ENCODE measurements at regions not wholly inside any gene's neighbourhood (a gene's known extent, or its start where the extent isn't known, plus 50 kb on each side); places are given as distances from the start of the nearest gene placed in this dataset.

DNA sequence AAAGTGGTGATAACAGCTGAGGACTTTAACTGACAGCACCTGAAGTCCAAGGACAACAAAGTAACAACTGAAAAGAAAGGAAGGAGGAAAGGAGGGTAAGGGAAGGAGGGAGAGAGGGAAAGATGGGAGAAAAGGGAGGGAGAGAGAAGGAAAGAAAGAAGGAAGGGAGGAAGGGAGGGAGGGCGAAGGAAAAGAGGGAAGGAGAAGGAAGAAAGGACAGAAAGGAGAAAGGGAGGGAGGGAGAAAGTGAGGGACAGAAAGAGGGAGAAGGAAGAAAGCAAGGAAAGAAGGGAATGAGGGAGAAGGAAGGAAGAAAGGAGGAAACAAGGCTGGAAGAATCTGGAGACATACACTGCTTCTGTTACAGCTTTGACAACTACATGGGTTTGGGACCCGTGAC lies 494.4 kb downstream of the FUT8 start:
- H3K4me1 ChIP-seq (ENCODE audit: control insufficient read depth in 1 of 2, insufficient read depth in 2 of 2, low read depth in 1 of 2, low read length in 1 of 2) = no peaks in the 10 kb centered on the region
- no peak for DNase-seq
- H3K9ac ChIP-seq = no peak overlapping the region
- no peaks in the 10 kb centered on the region for H3F3A ChIP-seq (replicated peaks; ENCODE audit: insufficient read depth)
- ChIA-PET POLR2A (no interaction called here), CTCF (no interaction called here)
- H3K79me2 ChIP-seq (ENCODE audit: insufficient read depth) = no peaks in the 10 kb centered on the region
- no peak overlapping the region for H2AFZ ChIP-seq (ENCODE audit: low read depth)
- H3K4me2 ChIP-seq = no peak overlapping the region
- TF ChIP-seq GATA2 (CRISPR knock-in tag; IDR thresholded peaks at IDR 0.05) (no peak), TAF1 (IDR thresholded peaks at IDR 0.05; ENCODE audit: borderline replicate concordance, low read depth, low read length) (no peak), SIN3A (IDR thresholded peaks at IDR 0.05; ENCODE audit: borderline replicate concordance, low read depth, low read length) (no peak)
- TF ChIP-seq, protein P1, sequence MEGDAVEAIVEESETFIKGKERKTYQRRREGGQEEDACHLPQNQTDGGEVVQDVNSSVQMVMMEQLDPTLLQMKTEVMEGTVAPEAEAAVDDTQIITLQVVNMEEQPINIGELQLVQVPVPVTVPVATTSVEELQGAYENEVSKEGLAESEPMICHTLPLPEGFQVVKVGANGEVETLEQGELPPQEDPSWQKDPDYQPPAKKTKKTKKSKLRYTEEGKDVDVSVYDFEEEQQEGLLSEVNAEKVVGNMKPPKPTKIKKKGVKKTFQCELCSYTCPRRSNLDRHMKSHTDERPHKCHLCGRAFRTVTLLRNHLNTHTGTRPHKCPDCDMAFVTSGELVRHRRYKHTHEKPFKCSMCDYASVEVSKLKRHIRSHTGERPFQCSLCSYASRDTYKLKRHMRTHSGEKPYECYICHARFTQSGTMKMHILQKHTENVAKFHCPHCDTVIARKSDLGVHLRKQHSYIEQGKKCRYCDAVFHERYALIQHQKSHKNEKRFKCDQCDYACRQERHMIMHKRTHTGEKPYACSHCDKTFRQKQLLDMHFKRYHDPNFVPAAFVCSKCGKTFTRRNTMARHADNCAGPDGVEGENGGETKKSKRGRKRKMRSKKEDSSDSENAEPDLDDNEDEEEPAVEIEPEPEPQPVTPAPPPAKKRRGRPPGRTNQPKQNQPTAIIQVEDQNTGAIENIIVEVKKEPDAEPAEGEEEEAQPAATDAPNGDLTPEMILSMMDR (IDR thresholded peaks at IDR 0.05) = no peak
- WGBS (ENCODE audit: low lambda C conversion rate) = 24% methylated on average over 2 of the region's 2 CpGs
- no peaks in the 10 kb centered on the region for H3K27me3 ChIP-seq (ENCODE audit: insufficient read depth)
- no peaks in the 10 kb centered on the region for H3K9me3 ChIP-seq
- no peak overlapping the region for H3K4me3 ChIP-seq (ENCODE audit: low read depth in 2 of 2, low read length in 1 of 2)
- no peaks in the 10 kb centered on the region for H3K9me2 ChIP-seq
- no peaks in the 10 kb centered on the region for H4K20me1 ChIP-seq (ENCODE audit: insufficient read depth)
- H3K27ac ChIP-seq (ENCODE audit: low read depth in 2 of 2, low read length in 1 of 2) = no peak overlapping the region
- H3K36me3 ChIP-seq (replicated peaks in 1 of 2; ENCODE audit: control insufficient read depth in 1 of 2, insufficient read depth in 2 of 2, low read length in 1 of 2) = no peaks in the 10 kb centered on the region

DNA sequence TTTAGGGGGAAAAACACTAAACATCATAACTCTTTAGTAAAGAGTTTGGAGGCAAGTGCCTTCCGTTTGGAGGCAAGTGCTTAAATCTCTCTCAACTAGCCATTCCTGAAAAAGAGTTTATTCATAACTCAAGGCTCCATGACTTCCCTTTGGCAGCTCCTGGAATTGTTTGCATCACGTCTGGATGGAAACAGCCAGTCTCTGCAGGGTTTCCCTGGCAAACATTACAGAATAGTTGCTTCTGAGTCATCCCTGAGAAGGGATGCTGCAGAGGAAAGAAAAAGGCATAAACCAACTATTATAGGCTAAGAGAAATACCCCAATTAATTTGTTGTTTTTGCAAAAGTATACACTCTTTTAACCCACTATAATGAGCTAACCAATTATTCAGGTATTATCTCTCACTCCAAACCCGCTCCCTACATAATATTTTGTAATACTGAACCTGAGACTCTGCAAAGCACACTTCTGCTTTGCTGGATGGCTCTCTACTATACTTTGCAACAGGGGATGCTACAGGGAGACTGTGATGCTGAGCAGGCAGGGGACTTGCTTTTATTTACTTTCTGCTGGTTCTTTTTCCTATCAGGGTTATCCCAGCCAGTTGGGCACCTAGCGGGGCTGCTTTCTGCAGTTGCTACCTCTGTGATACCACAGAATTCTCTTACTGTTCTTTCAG lies 497.7 kb downstream of the FUT8 start:
- H4K20me1 ChIP-seq (ENCODE audit: insufficient read depth) = no peaks in the 10 kb centered on the region
- DNase-seq = no peak
- TF ChIP-seq GABPA (IDR thresholded peaks at IDR 0.05; ENCODE audit: low read depth) (no peak), TCF12 (IDR thresholded peaks at IDR 0.05) (no peak), FOSL2 (IDR thresholded peaks at IDR 0.05; ENCODE audit: borderline replicate concordance, low read depth) (no peak), ELF1 (IDR thresholded peaks at IDR 0.05) (no peak)
- TF ChIP-seq, protein P2, sequence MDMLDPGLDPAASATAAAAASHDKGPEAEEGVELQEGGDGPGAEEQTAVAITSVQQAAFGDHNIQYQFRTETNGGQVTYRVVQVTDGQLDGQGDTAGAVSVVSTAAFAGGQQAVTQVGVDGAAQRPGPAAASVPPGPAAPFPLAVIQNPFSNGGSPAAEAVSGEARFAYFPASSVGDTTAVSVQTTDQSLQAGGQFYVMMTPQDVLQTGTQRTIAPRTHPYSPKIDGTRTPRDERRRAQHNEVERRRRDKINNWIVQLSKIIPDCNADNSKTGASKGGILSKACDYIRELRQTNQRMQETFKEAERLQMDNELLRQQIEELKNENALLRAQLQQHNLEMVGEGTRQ (IDR thresholded peaks at IDR 0.05; ENCODE audit: borderline replicate concordance, low read depth, low read length) = no peak
- TF ChIP-seq, protein P3, sequence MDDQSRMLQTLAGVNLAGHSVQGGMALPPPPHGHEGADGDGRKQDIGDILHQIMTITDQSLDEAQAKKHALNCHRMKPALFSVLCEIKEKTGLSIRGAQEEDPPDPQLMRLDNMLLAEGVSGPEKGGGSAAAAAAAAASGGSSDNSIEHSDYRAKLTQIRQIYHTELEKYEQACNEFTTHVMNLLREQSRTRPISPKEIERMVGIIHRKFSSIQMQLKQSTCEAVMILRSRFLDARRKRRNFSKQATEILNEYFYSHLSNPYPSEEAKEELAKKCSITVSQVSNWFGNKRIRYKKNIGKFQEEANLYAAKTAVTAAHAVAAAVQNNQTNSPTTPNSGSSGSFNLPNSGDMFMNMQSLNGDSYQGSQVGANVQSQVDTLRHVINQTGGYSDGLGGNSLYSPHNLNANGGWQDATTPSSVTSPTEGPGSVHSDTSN (IDR thresholded peaks at IDR 0.05) = no peak
- TF ChIP-seq, protein P4, sequence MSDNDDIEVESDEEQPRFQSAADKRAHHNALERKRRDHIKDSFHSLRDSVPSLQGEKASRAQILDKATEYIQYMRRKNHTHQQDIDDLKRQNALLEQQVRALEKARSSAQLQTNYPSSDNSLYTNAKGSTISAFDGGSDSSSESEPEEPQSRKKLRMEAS (IDR thresholded peaks at IDR 0.05; ENCODE audit: low read depth) = no peak
- TF ChIP-seq, protein P5, sequence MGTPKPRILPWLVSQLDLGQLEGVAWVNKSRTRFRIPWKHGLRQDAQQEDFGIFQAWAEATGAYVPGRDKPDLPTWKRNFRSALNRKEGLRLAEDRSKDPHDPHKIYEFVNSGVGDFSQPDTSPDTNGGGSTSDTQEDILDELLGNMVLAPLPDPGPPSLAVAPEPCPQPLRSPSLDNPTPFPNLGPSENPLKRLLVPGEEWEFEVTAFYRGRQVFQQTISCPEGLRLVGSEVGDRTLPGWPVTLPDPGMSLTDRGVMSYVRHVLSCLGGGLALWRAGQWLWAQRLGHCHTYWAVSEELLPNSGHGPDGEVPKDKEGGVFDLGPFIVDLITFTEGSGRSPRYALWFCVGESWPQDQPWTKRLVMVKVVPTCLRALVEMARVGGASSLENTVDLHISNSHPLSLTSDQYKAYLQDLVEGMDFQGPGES (IDR thresholded peaks at IDR 0.05; ENCODE audit: low read depth, low read length) = no peak
- H3K79me2 ChIP-seq (ENCODE audit: insufficient read depth) = no peaks in the 10 kb centered on the region
- H3F3A ChIP-seq (replicated peaks; ENCODE audit: insufficient read depth) = no peaks in the 10 kb centered on the region
- no peak overlapping the region for H2AFZ ChIP-seq (ENCODE audit: low read depth)
- no peaks in the 10 kb centered on the region for H3K4me1 ChIP-seq (ENCODE audit: control insufficient read depth in 1 of 2, insufficient read depth in 2 of 2, low read depth in 1 of 2, low read length in 1 of 2)
- H3K9me2 ChIP-seq = no peaks in the 10 kb centered on the region
- H3K27ac ChIP-seq (ENCODE audit: low read depth in 2 of 2, low read length in 1 of 2) = no peak overlapping the region
- WGBS (ENCODE audit: low lambda C conversion rate) = 34% methylated on average over 4 of the region's 4 CpGs
- CTCF ChIA-PET = interaction anchor here (2.3 kb wide), 1 partner anchor 12 kb away, joined by 7 read pairs; no protein-coding TSS in a partner anchor
- H3K27me3 ChIP-seq (ENCODE audit: insufficient read depth) = no peaks in the 10 kb centered on the region
- H3K4me3 ChIP-seq (ENCODE audit: low read depth in 2 of 2, low read length in 1 of 2) = no peak overlapping the region
- no peak overlapping the region for H3K4me2 ChIP-seq
- no peak overlapping the region for H3K9ac ChIP-seq
- H3K36me3 ChIP-seq (replicated peaks in 1 of 2; ENCODE audit: control insufficient read depth in 1 of 2, insufficient read depth in 2 of 2, low read length in 1 of 2) = no peaks in the 10 kb centered on the region
- H3K9me3 ChIP-seq = no peaks in the 10 kb centered on the region
- POLR2A ChIA-PET = no interaction called here

Data from SK-N-SH (cell line).